ENCODE measurements at regions not wholly inside any gene's neighbourhood (a gene's known extent, or its start where the extent isn't known, plus 50 kb on each side); places are given as distances from the start of the nearest gene placed in this dataset.
"Not testable (repeated sequence)": the region's sequence is repeated elsewhere in the genome, so short reads cannot be mapped to it uniquely, and the experiment has no call there.

DNA sequence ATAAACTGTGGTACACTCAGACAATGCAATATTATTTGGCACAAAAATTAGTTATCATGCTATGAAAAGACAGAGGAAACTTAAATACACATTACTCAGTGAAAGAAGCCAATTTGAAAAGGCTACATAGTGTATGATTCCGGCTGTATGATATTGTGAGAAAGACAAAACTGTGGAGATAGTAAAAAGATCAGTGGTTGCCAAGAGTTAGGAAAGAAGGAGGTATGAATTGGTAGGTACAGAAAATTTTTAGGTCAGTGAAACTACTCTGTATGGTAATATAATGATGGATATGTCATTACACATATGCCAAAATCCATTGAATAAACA lies 458.8 kb upstream of the CBLB start:
- DNase-seq = no peak

DNA sequence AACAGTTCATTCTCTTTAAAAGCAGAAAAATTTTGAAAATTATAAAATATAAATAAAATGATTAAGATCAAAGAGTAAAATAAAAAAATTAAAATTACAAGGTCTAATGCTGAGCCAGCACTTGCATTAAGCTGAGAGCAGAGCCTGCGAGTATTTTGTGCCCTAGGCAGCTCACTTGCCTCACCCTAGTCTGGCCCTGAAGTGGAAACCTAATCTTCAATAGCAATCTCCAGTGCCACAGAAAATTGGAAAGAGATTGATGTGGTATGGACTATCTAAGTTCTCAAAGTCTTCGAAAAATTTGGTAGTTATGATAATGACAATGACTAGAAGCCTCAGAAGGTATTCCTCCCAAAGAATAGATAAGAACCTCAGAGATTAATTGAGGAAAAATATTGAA lies 459.4 kb upstream of the CBLB start:
- DNase-seq = no peak

DNA sequence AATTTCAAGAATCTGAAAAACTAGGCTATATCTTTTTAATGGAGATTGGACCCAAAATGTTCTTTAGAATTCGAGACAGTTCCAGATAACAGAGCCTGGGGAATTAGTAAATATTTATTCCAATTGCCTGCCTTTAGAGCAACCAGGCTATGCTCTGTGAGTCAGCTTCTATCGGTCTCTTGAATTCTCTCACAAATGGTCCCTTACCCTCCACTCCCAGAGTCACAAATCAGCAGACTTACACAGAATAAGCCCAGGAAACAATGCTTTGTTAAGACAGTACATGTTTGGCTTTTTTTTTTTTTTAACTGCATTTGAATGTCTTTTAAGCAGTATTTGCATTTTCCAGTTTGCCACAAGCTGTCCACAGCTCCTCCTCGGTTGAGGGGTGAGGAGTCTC lies 460.7 kb upstream of the CBLB start:
- no peak for DNase-seq

DNA sequence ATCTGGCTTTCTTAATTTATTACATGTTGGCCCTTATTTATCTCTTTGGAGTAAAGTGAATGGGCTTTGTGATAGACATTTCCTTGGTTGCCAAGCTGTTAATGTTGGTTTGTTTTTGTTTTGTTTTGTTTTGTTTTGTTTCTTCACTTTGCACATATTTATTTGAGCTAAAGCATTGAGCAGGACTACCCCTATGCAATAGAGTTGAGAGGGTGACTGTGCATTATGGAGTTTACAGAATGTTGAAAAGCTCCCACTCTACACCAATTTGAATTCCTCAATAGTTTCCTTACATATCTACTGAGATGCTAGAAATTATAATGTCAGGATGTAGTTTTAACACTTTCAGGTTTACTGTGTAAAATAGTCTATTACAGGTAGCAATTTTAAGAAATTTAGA lies 462.8 kb upstream of the CBLB start:
- no peak for DNase-seq

DNA sequence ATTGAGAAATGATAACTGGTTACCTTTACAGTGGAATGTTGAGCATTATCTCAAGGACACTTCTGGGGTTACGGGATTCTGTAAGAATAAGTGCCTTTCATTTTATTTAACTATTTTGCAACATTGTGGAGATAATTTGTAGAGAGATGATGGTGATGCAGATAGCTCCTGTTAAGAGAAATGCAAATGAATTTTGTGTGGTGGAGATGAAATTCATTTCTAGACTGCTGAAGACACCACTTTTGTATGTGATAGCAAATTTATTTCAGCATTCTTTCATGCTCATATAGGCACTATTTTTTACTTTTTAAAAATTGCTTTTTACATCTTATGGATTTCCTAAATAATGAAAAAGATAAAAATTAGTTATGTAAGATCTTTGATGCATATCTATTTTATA lies 463.3 kb upstream of the CBLB start:
- no peak for DNase-seq

DNA sequence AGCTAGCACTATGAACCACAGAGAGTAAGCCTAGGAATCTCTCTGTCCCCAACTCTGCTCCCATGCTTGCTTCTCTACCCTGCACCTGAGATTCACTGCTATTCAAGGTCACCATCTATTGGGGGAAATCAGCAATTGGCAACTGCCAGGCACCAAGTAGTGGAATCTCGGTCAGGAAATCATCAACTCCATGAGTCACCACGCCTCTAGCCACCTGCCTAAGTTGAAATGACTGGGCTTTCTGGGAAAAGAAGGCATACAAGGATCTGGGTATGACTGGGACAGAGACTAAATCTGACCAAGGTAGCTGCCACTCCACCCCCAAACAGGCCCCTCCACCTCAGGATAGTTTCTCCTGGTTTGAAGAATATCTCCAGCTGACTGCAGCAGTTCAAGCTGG lies 464.1 kb upstream of the CBLB start:
- DNase-seq = no peak

DNA sequence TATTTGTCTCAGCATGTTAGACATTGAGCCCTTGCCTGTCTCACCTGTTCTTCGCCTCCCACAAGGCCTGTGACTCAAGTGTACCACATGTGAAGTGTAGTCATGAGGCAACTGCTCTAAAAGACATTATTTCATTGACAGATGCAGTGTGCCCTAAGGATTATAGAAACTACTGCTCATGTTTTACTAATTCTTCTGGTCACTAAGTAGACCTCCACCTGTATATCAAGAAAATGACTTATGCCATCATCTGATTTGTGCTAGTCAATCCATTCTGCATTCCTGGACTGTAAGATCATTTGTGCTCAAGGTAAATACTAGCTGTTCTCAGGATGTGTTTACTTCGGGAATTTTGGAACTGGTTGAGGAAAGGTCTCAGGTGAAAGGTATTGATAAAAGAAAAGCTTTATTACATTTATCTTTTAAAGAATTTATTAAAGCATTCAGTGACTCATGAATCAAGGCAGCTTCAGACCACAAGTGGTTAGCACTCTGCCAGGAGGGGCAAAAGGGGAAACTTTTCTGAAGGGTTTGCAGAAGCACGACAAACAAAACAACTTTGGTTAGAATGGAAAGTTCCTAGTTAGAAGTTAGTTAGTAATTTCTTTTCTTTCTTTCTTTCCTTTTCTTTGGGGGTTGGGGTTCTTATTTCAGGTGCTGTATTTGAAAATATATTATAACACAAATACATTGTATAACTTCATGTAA lies 465.3 kb upstream of the CBLB start:
- peak in 1 of 2 donors; percentile 45 for DNase-seq

DNA sequence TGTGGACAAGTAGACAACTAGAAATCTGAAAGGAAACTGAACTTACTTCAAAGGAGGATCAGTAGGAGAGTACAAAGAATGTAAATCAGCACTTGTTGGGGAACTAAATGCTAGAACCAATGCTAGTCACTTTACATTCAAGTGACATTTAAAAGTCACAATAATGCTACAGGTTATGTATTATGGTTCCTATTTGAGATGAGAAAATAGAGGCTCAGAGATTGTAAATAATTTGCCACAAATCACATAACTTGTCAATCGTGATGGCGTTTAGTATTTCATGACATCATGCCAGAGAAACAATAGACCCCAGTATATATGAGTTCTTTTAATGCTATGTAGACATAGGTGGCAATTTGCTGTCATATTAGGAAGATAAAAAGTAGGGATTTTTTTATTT lies 467.8 kb upstream of the CBLB start:
- no peak for DNase-seq

DNA sequence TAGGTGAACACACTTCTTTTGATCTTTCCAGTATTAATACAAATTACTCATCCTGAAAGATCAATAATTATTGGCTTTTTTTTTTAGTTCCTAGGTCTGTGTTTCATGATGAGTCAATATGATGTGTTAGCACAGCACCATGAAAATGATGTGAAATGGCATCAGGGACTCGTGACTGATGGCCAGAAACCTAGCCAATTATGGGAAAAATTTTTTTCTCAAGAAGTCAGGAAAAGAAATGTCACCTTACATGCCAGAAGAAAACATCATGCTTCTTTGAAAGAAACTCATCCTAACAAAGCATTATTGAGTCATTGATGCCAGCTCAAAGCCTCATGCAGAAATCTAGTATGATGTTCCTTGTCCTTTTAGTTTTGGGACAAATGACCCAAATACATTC lies 468.3 kb upstream of the CBLB start:
- DNase-seq = no peak

DNA sequence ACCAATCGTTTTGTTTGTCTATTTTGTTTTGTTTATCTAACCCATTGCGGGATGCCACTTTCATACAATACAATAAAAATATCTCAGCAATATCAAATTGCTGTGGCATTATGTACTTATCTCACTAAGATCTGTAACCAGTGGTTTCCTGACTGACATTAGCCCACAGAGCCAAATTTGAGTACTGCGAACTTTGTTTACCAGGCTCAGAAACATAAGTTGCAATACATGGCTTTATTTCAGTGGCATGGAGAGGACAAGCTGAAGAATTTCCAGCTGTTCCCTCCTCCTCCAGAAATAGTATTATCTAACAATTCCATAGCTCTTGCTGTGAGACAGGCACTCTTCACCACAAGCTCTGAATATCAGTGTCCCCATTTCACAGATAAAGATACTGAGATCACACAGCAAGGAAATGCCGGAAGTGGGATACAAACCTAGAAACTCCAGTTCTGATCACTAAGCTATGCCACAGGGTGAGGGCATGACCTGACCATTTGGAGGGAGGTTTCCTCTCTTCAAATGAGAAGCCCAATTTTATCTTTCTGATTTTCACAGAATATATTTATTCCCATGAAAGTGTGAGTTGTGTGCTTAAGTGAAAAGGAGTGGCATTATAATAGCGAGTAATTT lies 469.9 kb upstream of the CBLB start:
- DNase-seq = peak in 1 of 2 donors; percentile 56

DNA sequence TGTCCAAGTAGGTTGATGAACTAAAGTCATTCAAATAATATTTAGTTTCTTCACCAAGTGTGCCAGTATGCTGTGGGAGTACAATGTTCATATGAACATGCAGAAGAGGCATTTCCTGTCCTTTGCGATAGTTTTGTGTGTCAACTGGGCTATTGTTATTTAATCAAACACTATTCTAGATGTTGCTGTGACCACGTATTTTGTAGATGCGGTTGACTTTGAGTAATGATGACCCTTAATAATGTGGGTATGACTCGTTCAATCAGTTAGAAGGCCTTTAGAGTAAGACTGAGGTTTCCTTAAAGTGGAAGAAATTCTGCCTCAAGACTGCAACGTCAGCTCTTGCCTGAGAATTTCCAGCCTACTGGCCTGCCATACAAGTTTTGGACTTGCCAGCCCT lies 470.7 kb upstream of the CBLB start:
- no peak for DNase-seq

DNA sequence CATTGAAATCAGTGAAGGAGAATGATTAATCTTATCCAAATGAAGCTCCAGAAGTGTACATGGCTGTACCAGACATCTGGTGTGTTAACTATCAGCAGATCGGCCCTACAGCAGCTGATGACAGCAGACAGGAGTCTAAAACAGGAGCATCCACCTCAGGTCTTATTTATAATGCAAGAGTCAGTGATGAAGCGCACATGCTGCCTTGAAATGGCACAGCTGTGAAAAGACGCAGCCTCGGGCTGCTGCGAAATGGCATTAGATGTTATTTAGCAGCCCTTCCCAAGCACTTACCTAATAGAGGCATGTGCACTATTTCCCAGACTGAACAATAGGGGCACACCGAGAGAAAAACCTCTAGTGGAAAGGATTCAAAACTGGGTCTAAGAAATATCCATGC lies 472.3 kb upstream of the CBLB start:
- no peak for DNase-seq

DNA sequence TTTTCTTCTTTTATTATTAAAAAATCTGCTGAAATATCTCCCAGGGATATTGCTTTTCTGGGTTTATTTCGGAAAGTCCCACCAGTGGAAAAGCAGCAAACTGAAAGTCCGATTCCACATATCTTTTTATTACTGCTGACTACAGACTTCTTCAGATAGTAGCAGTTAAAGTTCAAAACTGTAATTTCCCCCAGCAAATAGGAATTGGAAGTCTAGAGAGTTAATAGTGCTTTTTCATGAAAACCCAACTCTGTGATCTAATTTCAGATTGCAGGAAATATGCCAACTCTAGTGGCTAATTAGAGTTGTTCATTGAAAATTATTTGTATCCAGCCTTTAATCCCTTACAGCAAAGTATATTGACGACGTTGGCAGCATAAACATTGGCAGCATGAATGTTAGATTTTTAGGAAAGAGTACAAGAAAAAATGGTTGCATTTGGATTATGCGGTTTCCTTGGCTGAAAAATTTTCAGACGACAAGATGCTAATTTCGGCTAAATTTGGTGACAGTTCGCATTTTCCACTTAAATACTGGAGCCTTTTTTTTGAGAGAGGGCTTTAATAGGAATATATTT lies 472.9 kb upstream of the CBLB start:
- DNase-seq = no peak

DNA sequence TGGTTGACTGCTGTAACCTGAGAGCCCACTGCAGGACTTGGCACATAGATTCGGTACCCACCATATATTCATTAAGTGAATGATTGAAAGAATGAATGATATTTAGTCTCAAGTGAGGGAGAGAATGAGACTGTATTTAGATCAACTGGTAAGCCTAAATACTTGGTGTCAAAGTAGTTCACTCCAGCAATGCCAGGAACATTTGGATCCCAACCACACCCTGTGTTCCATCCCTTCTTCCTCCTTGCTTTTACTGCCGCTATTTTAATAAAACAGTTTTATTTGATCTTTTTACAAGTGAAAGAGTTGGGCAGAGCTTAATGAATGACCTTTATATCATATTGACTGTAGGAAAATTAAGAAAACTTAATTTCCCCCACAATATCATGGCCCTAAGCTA lies 473.6 kb upstream of the CBLB start:
- DNase-seq = no peak

DNA sequence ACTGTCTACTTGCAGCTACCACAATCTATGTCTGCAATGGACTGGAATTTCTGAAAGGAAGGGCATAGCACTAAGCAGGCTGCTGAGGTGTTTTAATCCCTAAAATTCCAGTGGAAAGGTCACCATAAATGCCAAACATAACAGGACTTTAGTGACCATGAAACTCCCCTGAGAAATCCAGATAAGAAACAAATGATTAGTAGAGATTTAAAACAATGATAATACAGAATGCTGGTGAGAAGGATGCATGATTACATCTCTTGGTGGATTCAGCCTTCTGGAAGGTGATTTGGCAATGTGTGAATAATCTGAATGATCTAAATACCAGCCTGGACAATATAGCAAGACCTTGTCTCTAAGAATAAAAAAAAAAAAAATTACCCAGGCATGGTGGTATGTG lies 475.0 kb upstream of the CBLB start:
- no peak for DNase-seq

DNA sequence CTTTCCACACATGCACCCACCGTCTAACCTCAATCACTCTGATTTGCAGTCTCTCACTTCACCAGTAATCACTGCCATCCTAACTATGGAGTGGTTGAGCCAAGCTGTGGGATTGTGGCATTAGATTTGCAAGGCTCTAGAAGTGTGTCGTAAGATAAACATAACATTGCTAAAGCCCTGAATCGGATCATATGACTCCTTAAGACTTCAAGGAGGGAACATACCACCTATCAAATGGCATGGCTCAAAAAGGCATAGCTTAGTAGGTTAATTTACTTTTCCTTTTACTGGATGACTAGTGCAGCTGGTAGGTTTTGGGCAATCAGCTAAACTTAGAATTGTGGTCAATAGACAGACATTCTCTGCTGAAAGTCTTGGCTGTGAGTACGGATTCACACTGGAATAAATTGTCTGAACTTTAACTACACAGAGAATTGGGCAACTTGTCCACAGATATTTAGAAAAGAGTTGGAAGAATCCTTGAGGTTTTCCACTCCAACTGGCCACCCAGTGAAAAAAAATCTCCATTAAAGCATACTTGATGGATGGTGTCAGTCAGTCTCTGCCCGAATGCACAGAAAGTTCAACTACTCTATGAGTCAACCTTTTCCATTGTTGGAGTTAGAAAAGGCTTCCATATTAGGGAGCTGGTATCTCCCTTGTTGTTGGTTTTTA lies 476.7 kb upstream of the CBLB start:
- DNase-seq = no peak

DNA sequence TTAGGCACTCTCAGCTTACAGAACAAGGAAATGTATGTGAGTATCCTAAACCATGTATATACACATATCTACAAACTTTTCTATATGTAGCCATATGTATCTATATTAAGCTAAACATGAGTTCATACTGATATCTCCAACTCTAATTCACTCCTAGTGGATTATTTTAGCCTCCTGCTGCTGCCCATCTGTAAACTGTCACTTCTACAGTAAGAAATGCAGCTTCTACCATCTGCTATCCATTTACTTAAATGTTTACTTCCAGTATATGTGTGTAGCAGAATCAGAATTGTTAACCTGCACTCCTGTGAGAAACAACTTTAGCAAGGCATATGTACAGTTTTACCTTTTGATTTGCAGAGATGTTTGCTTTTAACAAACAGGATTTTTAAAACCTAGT lies 478.5 kb upstream of the CBLB start:
- no peak for DNase-seq

DNA sequence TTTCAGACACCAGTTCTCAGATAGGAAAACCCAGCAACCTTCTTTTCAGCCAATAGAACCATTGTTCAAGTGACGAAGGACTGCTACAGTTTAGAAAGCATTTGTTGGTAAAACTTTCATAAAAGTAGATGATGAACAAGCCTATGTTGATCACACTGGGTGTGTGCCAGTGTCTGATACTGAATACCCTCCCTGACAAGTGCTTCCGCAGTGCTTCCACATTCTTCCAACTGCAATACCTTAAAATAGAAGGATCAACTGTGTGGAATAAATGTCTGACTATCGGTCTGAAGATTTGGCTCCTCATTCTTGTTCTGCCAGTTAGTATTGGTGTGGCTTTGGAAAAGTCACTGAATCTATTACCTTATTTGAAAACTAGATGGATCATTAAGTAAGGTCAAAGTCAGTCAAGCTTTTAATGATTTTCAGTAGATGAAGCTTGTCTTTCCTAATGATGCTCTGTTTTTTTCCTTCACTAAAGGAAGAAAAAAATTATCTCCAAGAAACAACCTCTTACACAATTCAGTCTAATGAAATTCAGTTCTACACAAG lies 479.4 kb upstream of the CBLB start:
- DNase-seq = no peak

DNA sequence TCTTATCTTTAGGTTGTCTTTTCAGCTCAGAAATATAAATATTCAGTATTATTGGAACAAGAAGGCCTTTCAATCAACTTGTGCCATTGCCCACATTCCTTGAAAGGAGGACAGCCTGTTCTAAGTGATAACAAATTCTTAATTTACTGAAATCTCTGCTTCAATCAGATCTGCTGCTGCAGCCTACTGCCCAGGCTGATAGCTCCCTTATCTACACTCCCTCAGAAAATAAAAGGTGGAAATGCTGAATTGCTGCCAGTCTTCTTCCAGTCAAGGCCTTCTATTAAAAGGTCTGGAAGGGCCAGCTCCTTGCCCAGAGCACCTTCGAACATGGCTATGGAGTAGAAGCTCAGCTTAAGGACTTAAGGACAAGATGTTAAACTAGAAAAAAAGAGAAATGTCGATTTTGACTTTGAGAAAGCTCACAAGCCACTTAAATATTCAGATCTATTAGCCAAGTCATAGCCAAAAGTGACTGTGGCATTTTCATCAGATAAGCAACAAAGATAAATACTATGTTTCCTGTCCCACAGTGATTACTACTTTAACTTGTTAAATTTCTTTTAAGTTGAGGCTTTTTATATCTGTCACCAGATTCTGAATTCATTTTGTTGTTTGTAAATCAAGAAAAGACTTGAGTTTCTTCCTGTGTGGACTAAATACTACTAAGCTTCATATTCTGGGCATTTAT lies 480.5 kb upstream of the CBLB start:
- DNase-seq = no peak

DNA sequence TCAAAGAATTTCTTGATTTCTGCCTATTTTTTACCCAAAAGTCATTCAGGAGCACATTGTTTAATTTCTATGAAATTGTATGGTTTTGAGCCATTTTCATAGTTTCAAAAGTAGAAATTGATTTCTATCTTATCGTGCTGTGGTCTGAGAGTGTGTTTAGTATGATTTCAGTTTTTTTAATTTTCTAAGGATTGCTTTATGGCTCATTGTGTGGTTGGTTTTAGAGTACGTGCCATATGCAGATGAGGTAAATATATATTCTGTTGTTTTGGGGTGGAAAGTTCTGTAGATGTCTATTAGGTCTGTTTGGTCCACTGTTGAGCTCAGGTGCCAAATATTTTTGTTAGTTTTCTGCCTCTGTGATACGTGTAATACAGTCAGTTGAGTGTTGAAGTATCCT lies 487.1 kb upstream of the CBLB start:
- no peak for DNase-seq

DNA sequence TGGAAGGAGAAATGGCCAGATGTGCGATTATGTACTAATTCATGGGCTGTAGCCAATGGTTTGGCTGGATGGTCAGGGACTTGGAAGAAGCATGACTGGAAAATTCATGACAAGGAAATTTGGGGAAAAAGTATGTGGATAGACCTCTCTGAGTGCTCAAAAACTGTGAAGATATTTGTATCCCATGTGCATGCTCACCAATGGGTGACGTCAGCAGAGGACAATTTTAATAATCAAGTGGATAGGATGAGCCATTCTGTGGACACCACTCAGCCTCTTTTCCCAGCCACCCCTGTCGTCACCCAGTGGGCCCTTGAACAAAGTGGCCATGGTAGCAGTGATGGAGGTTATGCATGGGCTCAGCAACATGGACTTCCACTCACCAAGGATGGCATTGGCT lies 490.9 kb upstream of the CBLB start:
- no peak for DNase-seq

DNA sequence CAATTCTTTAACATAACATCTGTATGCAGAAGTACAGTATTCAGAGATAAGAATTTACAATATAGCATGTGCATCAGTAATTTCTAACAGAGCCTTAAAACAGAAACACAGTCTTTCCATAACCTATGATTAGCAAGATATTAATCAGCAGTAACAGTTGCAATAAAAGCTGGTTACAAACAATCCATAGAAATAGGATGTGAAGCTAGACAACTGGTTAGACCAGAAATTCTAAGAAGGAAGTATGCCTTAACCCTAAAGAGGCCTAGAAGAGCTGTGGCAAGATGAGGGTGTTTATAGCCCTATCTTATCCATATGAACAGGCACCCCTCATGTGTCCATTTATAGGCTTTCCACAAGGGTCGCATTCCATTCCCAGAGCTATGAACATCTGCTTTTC lies 492.1 kb upstream of the CBLB start:
- not testable (repeated sequence) for DNase-seq

DNA sequence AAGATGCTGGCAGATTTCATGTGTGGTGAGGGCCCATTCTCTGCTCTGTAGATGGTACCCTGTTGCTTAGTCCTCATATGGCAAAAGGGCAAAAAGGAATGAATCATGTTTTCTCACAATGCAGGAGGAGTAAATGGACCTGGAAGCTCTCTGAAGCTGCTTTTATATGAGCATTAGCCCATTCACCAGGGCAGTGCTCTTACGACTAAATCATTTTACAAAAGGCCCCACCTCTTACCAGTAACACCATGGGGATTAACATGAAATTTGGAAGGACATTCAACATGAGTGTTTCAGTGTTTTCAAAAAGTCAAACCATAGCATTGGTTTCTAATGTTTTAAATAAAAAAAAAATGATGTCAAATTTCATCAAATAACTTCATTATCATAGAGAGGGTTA lies 495.7 kb upstream of the CBLB start:
- no peak for DNase-seq

All from CD4-positive, alpha-beta T cell treated with Interferon alpha-2 for 1 hour (primary cell).